Mucosa of descending colon (tissue), 3 donors: ENCODE measurements at regions not wholly inside any gene's neighbourhood (a gene's known extent, or its start where the extent isn't known, plus 50 kb on each side); places are given as distances from the start of the nearest gene placed in this dataset.

Source experiments
- ATAC-seq: fragments of 200-7000 bp; cut with Tn5 transposase; one replicate; pipeline ENCODE4 v1.9.1; 2020; ENCODE audit warnings: mild to moderate bottlenecking, moderate library complexity
- DNase-seq, 3 donors: peaks; one replicate each; pipeline ENCODE4 v3.0.0-alpha.2; 2020
- H3K36me3 ChIP-seq: fragments of 200-600 bp; one replicate; pipeline ENCODE4 v1.8.0; 2021; ENCODE audit warnings: low read depth, mild to moderate bottlenecking
- H3K4me1 ChIP-seq: fragments of 200-600 bp; one replicate; pipeline ENCODE4 v1.8.0; 2021; ENCODE audit warnings: low read depth, mild to moderate bottlenecking
- H3K4me3 ChIP-seq: fragments of 200-600 bp; one replicate; pipeline ENCODE4 v1.8.0; 2021; ENCODE audit warnings: mild to moderate bottlenecking
- H3K9me3 ChIP-seq: fragments of 200-600 bp; one replicate; pipeline ENCODE4 v1.8.0; 2021; ENCODE audit warnings: mild to moderate bottlenecking
- intact Hi-C, 2 donors: fragments of 100-400 bp; cut with DNase I in 1 of 2; cut with micrococcal nuclease in 1 of 2; formaldehyde crosslinking; loops; one replicate each; pipeline versions ENCODE4 v1.11.0 to v1.11.1; 2022; cut with DNase I, micrococcal nuclease
- TF ChIP-seq, protein P1 (sequence below): fragments of 200-600 bp; IDR thresholded peaks from one replicate; pipeline ENCODE4 v1.8.0; 2022; ENCODE audit warnings: antibody characterized with exemption, mild to moderate bottlenecking
- donor health status: DM: no; HTN: no; CAD: no; lungs with moderate emphysema.
- donor health status: DM: no; HTN: no; CAD: no.
- donor health status: DM: no; HTN: yes; CAD: no.

DNA sequence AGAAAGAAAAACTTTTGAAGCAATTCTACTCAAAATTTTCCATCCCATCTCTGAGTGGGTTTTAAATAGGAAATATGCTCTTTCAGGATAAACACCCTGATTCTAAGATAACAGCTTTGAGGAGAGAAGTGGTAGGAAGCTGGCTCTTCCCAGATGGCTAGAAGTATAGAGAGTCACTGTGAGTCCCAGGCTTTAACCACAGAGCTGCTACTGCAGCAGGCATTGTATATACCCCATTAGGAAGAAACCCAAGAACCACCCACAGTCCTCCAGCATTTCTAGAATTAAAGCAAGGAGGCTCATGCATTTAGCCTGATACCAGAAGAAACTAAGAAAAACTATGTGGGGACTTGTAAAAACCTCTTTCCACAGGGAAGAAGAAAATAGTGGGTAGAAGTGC lies 1405.6 kb upstream of the TENM4 start:
- H3K4me1 ChIP-seq, result no peaks in the 10 kb centered on the region
- intact Hi-C loops, result no loop called here
- TF ChIP-seq, protein P1, sequence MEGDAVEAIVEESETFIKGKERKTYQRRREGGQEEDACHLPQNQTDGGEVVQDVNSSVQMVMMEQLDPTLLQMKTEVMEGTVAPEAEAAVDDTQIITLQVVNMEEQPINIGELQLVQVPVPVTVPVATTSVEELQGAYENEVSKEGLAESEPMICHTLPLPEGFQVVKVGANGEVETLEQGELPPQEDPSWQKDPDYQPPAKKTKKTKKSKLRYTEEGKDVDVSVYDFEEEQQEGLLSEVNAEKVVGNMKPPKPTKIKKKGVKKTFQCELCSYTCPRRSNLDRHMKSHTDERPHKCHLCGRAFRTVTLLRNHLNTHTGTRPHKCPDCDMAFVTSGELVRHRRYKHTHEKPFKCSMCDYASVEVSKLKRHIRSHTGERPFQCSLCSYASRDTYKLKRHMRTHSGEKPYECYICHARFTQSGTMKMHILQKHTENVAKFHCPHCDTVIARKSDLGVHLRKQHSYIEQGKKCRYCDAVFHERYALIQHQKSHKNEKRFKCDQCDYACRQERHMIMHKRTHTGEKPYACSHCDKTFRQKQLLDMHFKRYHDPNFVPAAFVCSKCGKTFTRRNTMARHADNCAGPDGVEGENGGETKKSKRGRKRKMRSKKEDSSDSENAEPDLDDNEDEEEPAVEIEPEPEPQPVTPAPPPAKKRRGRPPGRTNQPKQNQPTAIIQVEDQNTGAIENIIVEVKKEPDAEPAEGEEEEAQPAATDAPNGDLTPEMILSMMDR, result no peak
- no peak for ATAC-seq
- H3K9me3 ChIP-seq, result no peaks in the 10 kb centered on the region
- no peaks in the 10 kb centered on the region for H3K36me3 ChIP-seq
- no peak for DNase-seq
- no peak overlapping the region for H3K4me3 ChIP-seq

DNA sequence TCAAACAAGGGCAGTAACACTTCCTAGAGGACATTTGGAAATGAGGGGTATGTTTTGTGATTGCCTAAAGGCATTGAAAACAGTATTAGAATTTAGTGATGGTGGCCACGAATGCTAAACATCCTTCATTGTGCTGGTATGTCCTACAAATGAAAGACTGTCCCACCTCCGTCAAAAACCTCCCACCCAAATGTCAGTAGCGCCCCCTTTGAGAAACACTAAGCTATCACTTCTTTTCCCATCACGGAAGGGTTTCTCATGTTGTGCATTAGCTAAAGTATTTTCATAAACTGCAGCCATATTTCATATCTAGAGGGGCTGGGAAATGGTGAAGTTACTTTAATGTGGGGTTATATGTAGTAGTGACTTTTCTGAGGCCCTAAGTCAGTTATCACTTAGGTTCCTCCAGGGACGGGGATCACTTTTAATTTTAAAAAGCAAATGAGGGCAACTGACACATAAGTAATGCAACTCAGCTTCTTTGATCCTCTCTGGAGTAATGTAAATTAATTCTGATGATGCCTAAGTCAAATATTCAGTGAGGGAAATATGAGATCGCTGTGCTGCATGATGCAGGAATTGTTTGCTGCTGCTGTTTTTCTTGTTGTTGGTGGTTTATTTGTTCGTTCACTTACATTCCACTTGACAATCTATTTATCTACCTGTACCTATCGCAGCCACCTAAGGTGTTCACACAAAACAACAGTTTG lies 1403.4 kb upstream of the TENM4 start:
- TF ChIP-seq, protein P1, result no peak
- H3K9me3 ChIP-seq, result no peaks in the 10 kb centered on the region
- no peak overlapping the region for H3K4me3 ChIP-seq
- intact Hi-C loops, result no loop called here
- H3K36me3 ChIP-seq, result no peaks in the 10 kb centered on the region
- ATAC-seq (no peak), DNase-seq (no peak)
- no peaks in the 10 kb centered on the region for H3K4me1 ChIP-seq

DNA sequence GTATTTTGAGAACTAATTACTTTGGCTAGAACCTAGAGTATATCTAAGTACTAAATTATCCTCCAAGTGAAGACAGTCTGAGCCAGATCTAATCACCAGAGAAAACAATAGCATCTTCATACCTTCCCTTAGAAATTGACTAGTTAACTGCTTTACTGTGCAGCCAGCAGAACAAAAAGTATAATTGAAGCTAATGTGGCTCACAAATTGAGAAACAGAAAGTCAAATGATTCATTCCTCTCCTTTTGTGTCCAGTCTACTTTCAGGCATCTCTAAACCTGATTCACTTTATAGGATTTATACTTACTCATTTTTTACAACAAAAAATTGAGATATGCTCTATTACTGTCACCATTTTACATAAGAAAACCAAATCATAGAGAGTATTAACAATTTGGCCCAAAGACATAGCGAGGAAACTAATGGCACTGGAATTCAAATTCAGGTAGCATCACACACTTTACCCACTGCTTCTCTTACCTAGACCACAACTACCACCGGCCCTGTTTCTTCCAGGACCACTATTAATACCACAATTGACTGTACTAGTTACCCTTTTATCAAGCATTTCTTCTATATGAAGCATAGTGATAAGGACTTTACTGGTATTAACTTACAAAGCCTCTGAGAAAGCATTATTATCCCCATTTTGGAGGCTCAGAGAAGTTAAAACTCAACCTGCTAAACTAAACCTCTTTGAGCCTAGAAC lies 1402.6 kb upstream of the TENM4 start:
- no peaks in the 10 kb centered on the region for H3K36me3 ChIP-seq
- ATAC-seq (no peak), DNase-seq (no peak)
- H3K4me3 ChIP-seq, result no peak overlapping the region
- intact Hi-C loops, result no loop called here
- no peaks in the 10 kb centered on the region for H3K4me1 ChIP-seq
- TF ChIP-seq, protein P1, result no peak
- no peaks in the 10 kb centered on the region for H3K9me3 ChIP-seq

DNA sequence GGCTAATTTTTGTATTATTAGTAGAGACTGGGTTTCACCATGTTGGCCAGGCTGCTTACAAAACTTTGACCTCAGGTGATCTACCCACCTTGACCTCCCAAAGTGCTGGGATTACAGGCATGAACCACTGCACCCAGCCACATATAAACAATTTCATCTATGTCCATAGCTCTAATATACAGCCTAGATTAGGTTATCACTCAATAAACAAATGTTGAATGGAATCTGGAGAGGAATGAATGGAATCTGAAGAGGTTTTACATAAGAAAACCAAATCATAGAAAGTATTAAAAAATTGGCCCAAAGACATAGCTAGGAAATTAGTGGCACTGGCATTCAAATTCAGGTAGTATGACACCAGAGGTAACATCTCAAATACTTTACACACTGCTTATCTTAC lies 1401.4 kb upstream of the TENM4 start:
- ATAC-seq (no peak), DNase-seq (no peak)
- TF ChIP-seq, protein P1, result no peak
- no peaks in the 10 kb centered on the region for H3K36me3 ChIP-seq
- no peaks in the 10 kb centered on the region for H3K9me3 ChIP-seq
- intact Hi-C loops, result no loop called here
- no peaks in the 10 kb centered on the region for H3K4me1 ChIP-seq
- H3K4me3 ChIP-seq, result no peak overlapping the region

DNA sequence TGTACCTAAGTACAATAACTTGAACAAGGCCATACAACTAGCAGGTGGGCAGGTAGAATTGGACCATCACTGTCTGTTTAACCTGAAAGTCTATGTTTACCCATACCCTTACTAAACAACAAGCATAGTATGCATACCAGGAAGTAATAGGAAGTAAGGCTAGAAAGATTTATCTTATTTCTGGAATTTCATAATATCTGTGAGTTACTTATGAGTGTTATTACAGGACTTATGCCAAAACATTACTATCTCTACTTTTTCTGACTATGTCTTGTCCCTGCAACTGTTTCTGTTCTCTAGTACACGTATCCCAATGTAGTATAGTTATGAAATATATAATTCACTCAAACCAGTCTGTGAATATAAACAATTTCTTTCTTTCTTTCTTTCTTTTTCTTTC lies 1400.8 kb upstream of the TENM4 start:
- Histone ChIP-seq H3K36me3 (no peaks in the 10 kb centered on the region), H3K4me1 (no peaks in the 10 kb centered on the region), H3K4me3 (no peak overlapping the region), H3K9me3 (no peaks in the 10 kb centered on the region)
- TF ChIP-seq, protein P1, result no peak
- ATAC-seq (no peak), DNase-seq (no peak)
- intact Hi-C loops, result no loop called here
